NAMALWA (cell line): ENCODE measurements at regions not wholly inside any gene's neighbourhood (a gene's known extent, or its start where the extent isn't known, plus 50 kb on each side); places are given as distances from the start of the nearest gene placed in this dataset.
A peak's percentile ranks its signal among the peaks of the same experiment; 100 is the strongest.
"Not testable (repeated sequence)": the region's sequence is repeated elsewhere in the genome, so short reads cannot be mapped to it uniquely, and the experiment has no call there.

Experiments used
- DNase-seq: peaks from one replicate; pipeline ENCODE4 v3.0.0-alpha.2; 2015; ENCODE audit warnings: low spot score

GRCh38 chr1:221962385-221962784 is 220.5 kb upstream of the DUSP10 start:
- no peak for DNase-seq

GRCh38 chr1:221961532-221962292 is 219.8 kb upstream of the DUSP10 start:
- DNase-seq = no peak

GRCh38 chr1:221958161-221958562 is 216.3 kb upstream of the DUSP10 start:
- peak; percentile 14 for DNase-seq

GRCh38 chr1:221957350-221957749 is 215.5 kb upstream of the DUSP10 start:
- DNase-seq = not testable (repeated sequence)

- no peak for DNase-seq
These were observed 208.1 kb upstream of the DUSP10 start for GRCh38 chr1:221949996-221950395.

- no peak for DNase-seq
These were observed 206.6 kb upstream of the DUSP10 start for GRCh38 chr1:221948459-221948858.

GRCh38 chr1:221947731-221948130 is 205.8 kb upstream of the DUSP10 start:
- DNase-seq = no peak

GRCh38 chr1:221946768-221947167 is 204.9 kb upstream of the DUSP10 start:
- DNase-seq = no peak

- no peak for DNase-seq
These were observed 203.8 kb upstream of the DUSP10 start for GRCh38 chr1:221945669-221946068.

GRCh38 chr1:221944247-221944870 is 202.5 kb upstream of the DUSP10 start:
- no peak for DNase-seq

GRCh38 chr1:221940631-221941030 is 198.7 kb upstream of the DUSP10 start:
- DNase-seq = peak; percentile 58

- DNase-seq = peak; percentile 97
These were observed 197.7 kb upstream of the DUSP10 start for GRCh38 chr1:221939607-221940006.

GRCh38 chr1:221937155-221937953 is 195.5 kb upstream of the DUSP10 start:
- peak; percentile 7 for DNase-seq

- DNase-seq = no peak
These were observed 191.9 kb upstream of the DUSP10 start for GRCh38 chr1:221933814-221934213.

GRCh38 chr1:221926441-221926840 is 184.6 kb upstream of the DUSP10 start:
- DNase-seq = no peak

- DNase-seq = no peak
These were observed 184.1 kb upstream of the DUSP10 start for GRCh38 chr1:221925947-221926346.

- DNase-seq = no peak
These were observed 182.2 kb upstream of the DUSP10 start for GRCh38 chr1:221923929-221924598.

- no peak for DNase-seq
These were observed 180.0 kb upstream of the DUSP10 start for GRCh38 chr1:221921936-221922335.

- DNase-seq = no peak
These were observed 177.9 kb upstream of the DUSP10 start for GRCh38 chr1:221919743-221920142.

- DNase-seq = no peak
These were observed 177.5 kb upstream of the DUSP10 start for GRCh38 chr1:221919341-221919740.

- no peak for DNase-seq
These were observed 174.3 kb upstream of the DUSP10 start for GRCh38 chr1:221916176-221916575.

GRCh38 chr1:221915764-221916163 is 173.9 kb upstream of the DUSP10 start:
- DNase-seq = no peak
